NCI-H187 treated with DMSO at 0.1 percent for 48 hours (cell line): ENCODE measurements at regions not wholly inside any gene's neighbourhood (a gene's known extent, or its start where the extent isn't known, plus 50 kb on each side); places are given as distances from the start of the nearest gene placed in this dataset.
"Not testable (repeated sequence)": the region's sequence is repeated elsewhere in the genome, so short reads cannot be mapped to it uniquely, and the experiment has no call there.

ENCODE experiments used
- DNase-seq: peaks from one replicate; lab custom pipeline; 2025; lab: John Stamatoyannopoulos, UW

DNA sequence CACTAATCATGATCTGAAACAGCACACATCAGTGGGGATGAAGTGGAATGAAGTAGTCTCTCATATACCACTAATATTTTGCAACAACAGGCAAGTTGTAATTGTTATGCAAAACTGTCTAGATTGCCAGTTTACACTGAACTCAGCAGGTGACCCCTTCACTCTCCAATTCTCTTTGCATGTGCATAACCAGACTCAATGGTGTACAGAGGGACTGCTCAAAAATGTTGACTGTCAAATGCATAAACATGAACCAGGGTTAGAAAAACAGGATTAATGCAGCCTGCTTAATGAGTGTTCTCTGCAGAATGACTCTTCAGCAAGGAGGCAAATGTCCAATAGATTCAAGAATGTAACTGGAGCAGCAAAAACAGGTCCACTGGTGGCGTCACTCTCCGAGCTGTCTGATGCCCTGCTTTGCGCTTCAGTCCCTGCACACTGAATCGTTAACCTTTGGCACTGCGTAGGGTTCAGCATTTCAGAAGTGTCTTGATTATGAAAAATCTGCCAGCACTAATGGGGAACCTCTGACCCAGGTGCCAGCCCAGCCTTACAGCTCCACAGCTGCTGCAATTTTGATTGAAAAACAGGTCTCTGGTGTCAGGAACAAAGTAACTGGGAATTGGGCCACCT is 209.3 kb downstream of the TDRD15 start:
- no peak for DNase-seq

DNA sequence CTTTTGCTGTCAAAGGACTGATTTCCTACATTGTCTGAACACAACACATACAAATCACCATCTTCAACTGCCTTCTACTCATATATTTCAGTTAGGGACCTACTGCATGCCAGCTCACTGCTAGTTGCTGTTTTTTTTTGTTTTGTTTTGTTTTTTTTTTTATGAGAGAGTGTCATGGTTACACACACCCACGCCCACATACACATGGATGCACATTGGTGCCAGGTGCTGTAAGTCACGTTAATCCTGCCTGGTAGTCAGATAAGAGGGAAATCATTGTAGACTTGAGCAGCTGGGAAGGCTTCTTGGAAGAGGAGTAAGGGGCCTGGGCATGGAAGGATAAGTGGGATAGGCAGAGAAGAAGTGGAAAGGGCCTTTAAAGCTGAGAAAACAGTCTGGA is 209.9 kb downstream of the TDRD15 start:
- DNase-seq: no peak

DNA sequence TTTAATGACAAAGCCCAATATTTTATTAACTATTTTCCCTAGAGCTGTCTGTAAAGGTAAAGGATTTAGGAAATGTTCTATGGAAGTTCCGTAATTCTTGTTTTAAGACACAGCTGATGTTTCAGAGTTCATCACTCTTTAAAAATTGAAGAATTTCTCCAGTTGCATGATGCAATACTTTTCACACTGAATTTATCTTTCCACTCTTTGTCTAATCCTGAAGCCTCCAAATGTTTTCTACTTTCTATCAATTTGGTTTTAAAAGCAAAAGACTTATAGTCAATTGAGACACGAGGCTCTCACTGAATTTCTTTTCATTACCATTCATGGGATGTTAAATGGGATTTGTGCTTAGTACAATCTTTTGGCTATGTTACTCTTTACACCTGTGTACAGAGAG is 223.2 kb downstream of the TDRD15 start:
- DNase-seq: no peak

DNA sequence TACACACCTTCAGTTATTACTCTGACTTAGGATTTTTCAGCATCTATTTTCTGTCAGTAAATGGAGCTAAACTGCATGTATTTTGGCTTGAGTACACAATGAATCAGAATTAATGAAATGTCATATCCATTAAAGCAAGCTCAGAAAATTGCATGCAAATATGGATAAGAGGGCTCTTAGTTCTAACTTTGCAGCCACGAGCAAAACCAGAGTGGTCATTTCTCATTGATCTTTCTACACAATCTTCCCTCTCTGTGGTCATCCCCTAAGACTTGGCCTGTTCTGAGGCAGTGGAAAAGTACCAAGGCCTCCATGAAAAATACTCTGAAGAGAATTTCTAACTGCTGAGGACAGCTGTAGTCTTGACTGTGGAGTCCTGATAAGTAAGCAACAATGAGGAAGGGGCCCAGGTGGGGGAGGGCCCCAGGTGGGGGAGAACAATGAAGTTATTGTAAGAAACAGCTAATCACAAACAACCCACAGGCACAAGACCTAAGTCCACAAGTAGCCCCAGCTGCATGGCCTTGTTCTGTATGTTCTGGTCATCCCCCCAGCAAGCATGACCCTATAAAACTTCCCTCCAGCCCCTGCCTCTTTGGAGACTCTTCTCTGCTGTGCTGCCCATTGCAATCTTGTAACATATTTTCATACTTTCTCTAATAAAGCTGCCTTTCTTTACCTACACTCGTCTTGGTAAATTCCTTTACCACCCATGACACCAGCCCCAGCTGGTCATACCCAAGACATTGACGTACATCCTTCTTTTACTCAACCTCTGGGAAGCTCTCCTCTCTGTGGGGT is 230.3 kb downstream of the TDRD15 start:
- DNase-seq: no peak

DNA sequence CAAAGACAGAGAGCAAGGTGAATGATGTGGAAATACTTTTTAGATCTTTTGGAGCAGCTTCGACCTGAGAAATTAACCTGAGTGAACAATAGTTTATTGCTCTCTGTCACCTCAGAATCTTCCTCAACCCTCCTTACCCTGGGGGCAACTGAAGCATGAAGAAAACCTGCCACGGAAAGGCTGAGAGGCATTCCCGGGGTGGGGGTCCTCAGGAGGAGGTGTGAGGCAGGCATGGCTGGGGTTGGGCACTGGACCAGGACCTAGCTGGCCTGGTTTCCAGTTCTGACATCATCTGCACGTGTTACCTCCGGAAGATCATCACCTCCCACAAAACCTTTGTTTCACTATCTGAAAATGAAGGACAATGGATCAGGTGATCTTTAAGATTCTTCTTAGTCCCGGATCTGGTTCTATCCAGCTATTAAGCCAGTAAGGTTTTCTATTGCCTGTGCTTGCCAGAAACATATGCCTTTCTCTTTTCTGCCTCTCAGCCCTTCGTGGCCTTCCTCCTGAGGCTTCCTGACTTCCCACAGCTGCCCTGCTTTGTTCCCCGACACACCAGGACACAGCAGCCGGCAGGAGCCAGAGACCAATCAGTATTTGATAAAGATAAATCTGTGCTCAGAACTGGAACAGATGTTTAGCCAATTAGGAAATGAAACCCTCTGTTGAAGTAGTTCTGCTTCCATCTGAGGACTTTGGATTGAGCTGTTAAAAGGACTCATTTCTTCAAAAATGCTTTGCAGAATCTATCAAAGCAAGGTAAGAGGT is 232.5 kb downstream of the TDRD15 start:
- DNase-seq: no peak

DNA sequence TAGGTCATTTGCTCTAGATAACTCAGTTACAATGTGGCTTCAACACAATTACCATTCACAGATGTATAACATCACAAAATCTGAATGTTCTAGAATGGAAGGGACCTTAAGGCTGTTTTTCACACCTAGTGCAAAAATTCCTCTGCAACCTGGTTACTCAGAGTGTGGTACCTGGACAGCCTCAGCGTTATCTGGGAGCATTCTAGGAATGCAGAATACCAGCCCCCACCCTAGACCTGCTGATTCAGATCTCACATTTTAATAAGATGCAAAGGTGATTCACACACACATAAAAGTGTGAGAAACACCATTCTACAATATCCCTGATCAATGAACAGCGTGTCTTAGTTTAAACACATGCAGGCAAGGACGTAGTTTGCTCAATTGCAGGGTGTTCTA is 233.1 kb downstream of the TDRD15 start:
- DNase-seq: no peak

DNA sequence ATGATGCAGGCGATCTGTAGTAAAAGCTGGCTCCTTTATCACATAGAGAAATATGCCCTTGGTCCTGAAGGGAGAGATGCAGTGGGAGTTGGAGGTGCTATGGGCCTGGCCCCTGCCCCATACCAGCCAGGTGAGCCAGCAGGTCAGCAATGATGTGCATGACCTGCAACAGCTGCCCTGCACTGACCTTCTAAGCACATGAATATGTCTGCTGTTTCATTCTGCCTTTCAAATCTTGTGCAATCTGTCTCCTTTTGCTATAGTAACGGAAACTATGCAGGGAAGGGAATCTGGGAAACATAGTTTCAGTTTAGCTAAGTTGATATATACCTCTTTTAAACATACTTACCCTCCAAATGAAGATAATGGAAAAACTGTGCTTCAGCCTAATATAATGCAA is 235.2 kb downstream of the TDRD15 start:
- no peak for DNase-seq

DNA sequence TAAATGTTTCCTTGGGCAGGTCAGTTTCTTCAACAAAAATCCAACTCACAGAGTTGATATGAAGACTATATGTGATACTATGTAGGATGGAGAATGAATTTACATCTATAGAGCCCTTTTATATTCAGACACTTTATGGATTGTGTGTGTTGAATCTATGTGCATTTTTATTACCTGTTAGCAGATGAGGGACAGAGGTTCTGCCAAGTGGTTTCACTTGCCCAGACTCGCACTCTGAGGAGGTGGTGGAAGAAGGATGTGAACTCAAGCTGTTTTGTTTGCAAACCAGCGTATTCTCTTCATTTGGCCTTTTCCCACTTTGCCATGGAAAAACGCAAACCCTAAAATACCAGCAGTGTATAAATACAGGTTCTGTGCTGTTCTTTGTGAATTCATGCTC is 237.6 kb downstream of the TDRD15 start:
- no peak for DNase-seq

DNA sequence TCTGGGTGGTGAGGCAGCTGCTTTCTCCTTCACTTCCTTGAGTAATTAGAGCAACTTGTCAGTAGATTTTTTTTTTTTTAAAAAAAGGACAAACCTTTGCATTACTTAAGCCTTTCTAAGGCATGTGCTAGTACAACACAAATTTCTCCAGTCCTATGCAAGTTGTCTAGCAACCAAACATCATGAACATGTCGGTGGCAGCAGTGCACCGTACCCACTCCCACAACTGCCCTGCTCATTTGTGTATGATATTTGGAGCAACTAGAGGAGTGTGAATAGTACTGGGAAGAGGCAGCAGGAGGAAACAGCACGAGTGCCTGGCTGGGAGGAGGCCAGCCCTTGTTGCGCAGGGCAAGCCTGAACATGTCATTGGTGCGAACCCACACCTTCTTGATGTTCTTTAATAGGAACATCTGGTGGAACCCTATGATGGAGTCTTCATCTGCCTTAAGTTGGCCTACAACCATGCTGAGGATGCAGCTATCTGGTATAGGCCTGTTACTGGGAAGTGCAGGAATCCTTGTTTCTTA is 238.3 kb downstream of the TDRD15 start:
- no peak for DNase-seq

DNA sequence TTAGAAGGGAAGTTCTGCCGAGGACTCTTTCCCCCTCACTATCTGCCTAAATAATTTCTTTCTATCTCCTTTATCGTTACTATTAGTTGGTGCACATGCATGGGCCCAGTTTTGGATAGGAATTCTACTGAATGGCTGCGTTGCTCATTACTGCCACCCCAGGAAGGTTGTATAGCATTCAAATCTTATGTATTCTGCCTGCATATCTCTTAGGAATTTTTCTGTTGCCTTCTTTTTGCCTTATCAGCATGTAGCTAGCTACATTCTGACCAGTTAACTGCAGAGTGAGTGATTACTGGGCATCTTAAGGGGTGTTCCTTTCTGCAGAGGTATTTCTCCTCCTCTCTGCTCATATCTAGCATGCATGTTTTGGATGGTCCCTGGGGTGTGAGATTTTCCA is 239.6 kb downstream of the TDRD15 start:
- DNase-seq: no peak

DNA sequence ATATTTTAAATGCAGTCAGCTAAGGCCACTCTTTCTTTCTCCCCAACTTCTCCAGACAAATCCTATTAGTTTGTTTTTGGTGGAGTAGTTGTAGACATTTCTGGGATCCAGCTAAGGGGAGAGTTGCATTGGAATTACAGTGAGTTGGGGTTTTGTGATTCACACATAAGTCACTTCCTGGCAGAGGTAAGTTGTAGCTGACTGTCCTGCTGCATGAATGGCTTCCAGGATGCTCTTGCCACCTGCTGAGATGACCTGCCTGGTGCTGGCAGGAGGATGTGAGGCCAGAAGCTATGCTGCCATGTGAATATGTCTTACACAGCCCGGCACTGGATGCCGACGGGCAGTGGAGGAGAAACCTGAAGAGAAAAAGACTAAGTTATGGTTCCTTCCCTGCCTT is 243.7 kb downstream of the TDRD15 start:
- DNase-seq: no peak

DNA sequence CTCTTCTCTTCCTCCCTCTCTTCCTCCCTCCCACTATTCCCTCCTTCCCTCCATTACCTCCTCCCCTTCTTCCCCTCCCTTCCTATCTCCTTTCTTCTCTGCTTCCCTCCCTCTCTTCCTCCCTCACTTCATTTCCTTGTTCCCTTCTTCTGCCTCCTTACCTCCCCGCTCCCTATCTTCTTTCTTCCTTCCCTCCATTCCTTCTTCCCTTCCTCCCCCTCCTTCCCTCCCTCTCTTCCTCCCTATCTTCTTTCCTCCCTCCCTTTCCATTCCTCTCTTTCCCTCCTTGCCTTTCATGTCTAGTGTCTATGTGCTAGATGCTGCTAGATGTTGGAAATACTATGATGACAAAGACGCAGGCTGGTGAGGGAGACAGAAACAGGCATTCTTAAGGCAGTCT is 246.0 kb downstream of the TDRD15 start:
- no peak for DNase-seq

DNA sequence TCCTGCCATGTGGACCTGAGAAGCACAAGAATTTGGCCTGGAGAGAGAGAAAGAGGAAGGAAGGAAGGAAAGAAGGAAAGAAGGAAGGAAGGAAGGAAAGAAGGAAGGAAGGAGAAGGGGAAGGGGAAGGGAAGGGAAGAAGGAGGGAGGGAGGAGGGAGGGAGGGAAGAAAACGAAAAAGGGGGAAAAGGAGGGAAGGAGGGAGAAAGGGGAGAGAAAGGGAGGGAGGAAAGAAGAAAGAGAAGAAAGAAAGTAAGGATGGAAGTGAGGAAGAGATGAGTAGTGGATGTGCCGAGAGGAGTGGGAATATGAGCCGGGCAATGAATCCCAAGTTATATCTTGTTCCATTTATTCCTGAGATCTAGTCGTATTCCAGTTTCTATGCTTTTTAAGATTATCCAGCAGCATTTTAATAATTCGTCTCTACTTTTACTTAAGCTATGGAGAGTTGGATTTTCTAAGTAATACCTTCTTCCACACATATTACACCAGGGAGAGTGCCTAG is 247.8 kb downstream of the TDRD15 start:
- no peak for DNase-seq

DNA sequence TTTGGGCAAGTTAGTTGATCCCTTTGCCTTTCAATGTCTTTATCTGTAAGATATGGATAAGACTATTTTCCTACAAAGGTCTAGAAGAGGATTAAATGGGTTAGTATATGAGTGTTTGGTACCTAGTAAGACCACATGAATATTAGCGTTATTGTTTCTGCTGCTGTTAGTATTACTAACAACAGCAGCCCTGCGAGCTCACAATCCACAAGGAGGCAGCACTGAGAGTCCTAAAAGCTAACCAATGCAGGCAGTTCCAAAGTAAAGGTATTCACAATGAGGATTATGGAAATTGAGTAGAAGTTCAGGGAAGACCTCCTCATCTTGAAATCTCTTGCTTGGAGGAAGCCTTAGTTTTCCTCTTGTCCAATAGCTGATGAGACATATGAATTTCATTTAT is 248.9 kb downstream of the TDRD15 start:
- no peak for DNase-seq

DNA sequence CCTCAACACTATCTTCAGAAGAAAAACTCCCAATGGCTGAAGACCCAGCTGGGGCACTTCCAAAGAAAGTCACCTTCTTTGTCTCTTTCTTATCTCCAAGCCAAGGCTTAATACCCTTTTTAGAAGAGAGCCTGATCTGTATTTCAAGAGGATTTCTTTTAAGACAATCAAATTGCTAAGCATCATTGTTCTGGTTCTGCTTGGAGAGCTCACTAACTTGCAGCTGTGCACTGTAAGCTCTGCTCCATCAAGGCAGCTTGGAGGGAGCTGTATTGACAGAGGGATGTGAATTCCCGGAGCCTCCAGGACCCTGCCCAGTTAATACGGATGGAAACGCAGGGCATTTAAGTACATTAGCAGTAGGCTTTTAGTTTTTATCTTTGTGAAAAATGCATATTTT is 253.1 kb downstream of the TDRD15 start:
- DNase-seq: no peak

DNA sequence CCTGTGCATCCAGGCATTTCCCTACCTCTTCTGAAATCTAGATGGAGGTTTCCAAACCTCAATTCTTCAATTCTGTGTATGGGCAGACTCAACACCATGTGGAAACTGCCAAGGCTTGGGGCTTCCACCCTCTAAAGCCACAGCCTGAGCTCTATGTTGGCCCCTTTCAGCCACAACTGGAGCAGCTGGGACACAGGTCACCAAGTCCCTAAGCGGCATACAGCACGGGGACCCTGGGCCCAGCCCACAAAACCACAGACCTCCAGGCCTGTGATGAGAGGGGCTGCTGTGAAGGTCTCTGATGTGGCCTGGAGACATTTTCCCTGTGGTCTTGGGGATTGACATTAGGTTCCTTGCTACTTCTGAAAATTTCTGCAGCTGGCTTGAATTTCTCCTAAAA is 255.4 kb downstream of the TDRD15 start:
- no peak for DNase-seq

DNA sequence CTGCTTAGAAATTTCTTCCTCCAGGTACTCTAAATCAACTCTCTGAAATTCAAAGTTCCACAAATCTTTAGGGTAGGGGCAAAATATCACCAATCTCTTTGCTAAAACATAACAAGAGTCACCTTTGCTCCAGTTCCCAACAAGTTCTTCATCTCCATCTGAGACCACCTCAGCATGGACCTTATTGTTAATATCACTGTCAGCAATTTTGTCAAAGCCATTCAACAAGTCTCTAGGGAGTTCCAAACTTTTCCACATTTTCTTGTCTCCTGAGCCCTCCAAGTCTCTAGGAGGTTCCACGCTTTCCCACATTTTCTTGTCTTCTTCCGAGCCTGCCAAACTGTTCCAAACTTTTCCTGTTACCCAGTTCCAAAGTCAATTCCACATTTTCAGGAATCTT is 255.9 kb downstream of the TDRD15 start:
- not testable (repeated sequence) for DNase-seq

DNA sequence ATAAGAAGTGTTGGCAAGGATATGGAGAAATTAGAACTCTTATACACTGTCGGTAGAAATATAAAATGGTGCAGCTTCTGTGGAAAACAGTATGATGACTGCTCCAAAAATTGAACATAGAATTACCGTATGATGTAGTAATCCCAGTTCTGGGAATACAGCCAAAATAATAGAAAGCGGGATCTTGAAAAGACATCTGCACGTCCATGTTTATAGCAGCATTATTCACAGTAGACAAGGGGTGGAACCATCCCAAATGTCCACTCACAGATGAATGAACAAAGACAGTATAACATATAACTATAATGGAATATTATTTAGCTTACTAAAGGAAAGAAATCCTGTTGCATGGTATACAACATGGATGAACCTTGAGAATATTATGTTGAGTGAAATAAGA is 257.7 kb downstream of the TDRD15 start:
- no peak for DNase-seq

DNA sequence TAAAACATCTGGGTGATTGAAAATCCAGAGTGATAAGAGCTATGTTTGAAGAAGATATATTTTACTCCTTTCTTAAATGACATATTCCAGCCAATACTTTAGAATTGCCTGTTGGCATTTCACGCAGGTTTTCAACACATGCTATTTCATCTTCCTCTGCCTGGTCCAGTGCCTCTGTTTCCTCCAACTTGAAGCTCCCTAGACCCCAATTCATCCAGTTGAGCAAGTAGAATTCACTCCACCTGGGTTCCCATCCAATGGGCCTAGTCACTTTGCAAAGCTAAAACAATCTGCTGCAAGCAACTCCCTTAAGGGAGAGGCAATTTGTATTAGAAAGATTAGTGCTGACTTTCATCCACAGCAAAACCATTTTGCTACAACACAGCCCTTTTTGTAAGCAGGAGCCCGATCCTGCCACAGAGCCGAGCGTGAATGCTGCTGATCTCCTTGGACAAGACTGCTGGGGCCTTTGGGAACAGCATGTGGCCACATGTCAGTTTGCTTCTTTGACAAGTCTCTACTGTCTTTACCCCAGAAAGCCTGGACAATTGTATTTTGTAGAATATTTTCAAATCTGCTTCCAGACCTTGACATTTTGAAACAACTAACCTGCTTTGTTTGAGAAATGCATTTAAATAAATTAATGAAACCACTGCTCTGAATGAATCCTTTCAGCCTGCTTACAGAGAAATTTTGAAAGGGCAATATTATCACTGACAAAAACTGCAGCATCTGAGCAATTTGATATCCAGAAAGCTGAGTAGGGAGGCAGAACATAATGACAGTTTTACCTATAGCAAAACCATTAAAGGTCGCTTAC is 259.1 kb downstream of the TDRD15 start:
- no peak for DNase-seq

DNA sequence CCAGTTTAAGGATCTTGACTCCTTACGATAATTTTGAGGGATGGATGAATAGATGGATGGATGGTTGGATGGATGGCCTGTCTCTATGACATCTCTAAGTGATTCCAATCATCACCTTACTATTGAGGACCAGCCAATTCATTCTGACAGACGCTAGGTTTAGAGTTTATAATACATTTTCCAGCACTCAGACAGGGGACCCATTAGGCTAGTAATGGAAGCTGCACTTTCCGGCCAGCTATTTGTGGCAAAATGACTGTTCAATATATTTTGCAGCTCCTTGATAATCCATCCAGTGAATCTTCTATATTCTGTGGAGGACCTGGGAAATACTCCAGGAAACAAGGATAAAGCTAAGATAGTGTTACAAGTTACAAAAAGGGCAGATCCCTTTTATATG is 262.9 kb downstream of the TDRD15 start:
- no peak for DNase-seq

DNA sequence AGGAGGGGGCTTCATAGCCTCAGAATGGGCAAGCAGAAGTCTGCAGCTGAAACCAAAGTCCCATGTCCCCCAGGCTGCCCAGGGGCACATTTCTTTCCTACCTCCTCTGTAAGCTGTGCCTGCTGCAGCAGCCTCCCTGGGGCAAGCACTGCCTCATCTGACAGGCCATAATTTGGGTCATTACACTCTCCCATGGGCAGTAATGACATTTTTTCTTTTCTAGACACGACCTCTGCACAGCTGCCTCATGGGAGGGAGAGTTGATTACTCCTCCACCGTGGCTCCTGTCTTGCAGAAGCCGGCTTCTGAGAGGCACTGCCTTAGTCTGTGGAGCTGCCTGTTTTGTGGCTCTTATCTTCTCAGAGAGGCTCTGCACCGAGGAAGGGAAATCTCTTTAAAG is 268.9 kb downstream of the TDRD15 start:
- DNase-seq: no peak

DNA sequence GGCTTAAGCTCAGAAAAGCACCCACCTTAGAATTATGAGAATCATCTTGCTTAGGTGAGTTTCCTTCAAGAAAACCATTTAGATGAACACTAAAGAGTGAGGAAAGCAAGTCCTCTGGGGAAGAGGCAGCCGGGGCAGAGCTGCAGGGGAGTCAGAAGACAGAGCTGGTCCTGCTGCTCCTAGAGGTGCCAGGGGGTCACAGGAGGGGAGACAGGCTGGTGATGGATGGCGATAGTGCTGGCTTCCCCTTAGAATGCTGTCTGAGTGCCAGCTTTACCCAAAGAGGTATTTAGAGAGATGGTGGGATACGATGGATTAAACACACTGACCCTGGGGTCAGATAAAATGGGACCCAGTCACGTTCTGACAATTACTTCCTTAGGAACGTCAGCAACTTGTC is 269.4 kb downstream of the TDRD15 start:
- DNase-seq: no peak
